H1 (cell line): ENCODE measurements at regions not wholly inside any gene's neighbourhood (a gene's known extent, or its start where the extent isn't known, plus 50 kb on each side); places are given as distances from the start of the nearest gene placed in this dataset.

Experiments
- CTCF ChIA-PET: fragments of 300-600 bp; sonication (Branson Sonifier 250); formaldehyde crosslinking; loops from one replicate; lab custom pipeline; 2021; ENCODE audit not compliant: partially characterized antibody; lab: Charles Lee
- POLR2A ChIA-PET: fragments of 300-600 bp; sonication (Branson Sonifier 250); formaldehyde crosslinking; loops from one replicate; lab custom pipeline; 2021; ENCODE audit warnings: inconsistent platforms; ENCODE audit not compliant: partially characterized antibody; lab: Charles Lee
- DNase-seq, 2 experiments: peaks; one replicate each; pipeline versions ENCODE4 v3.0.0 to v3.0.0-alpha.2; 2010 to 2022; ENCODE audit warnings: low spot score in 2 of 2, low read depth in 1 of 2, mixed read lengths in 1 of 2
- FAIRE-seq: peaks from 2 replicates; lab custom pipeline; 2011; peaks lifted over from hg19 to GRCh38; lab: Jason Lieb, UNC
- H2AFZ ChIP-seq: 2 replicates; pipeline ENCODE4 v1.8.1; 2012; ENCODE audit warnings: low read length, inconsistent platforms
- H2AK5ac ChIP-seq: 2 replicates; pipeline ENCODE4 v1.6.1; 2013; ENCODE audit warnings: low read depth, low read length
- H2BK120ac ChIP-seq: replicated peaks from 2 replicates; pipeline ENCODE3; 2013; ENCODE audit warnings: low read depth, low read length, inconsistent platforms
- H2BK12ac ChIP-seq: 2 replicates; pipeline ENCODE4 v1.6.1; 2013; ENCODE audit warnings: low read depth, low read length
- H2BK15ac ChIP-seq: 2 replicates; pipeline ENCODE4 v1.6.1; 2013; ENCODE audit warnings: low read length
- H2BK20ac ChIP-seq: 2 replicates; pipeline ENCODE4 v1.6.1; 2013; ENCODE audit warnings: low read length
- H2BK5ac ChIP-seq: 2 replicates; pipeline ENCODE4 v1.6.1; 2013; ENCODE audit warnings: low read depth, low read length
- H3K14ac ChIP-seq: 2 replicates; pipeline ENCODE4 v1.6.1; 2013; ENCODE audit warnings: inconsistent platforms; ENCODE audit not compliant: insufficient read length
- H3K18ac ChIP-seq: 2 replicates; pipeline ENCODE4 v1.6.1; 2013; ENCODE audit warnings: low read length; ENCODE audit errors: extremely low read depth
- H3K23ac ChIP-seq: 2 replicates; pipeline ENCODE4 v1.6.1; 2013; ENCODE audit warnings: inconsistent platforms; ENCODE audit not compliant: insufficient read length
- H3K23me2 ChIP-seq: 2 replicates; pipeline ENCODE4 v1.6.1; 2013; ENCODE audit warnings: low read depth, low read length
- H3K27ac ChIP-seq: 2 replicates; pipeline ENCODE4 v1.6.1; 2011; ENCODE audit warnings: low read depth, low read length, inconsistent platforms
- H3K27me3 ChIP-seq, 4 experiments: replicated peaks in 1 of 4; 1 replicate in 1 of 4; 2 replicates in 3 of 4; pipeline versions ENCODE4 v1.6.1 to v1.8.1; 2011 to 2013; ENCODE audit warnings: low read length in 3 of 4, mild to moderate bottlenecking in 3 of 4, inconsistent platforms in 2 of 4, mixed read lengths in 2 of 4, moderate library complexity in 1 of 4; ENCODE audit not compliant: control insufficient read depth in 3 of 4, insufficient read depth in 3 of 4; ENCODE audit errors: extremely low read depth in 1 of 4
- H3K36me3 ChIP-seq, 4 experiments: 2 replicates each; pipeline versions ENCODE4 v1.6.1 to v1.8.1; 2011 to 2013; ENCODE audit warnings: mild to moderate bottlenecking in 4 of 4, low read length in 3 of 4, moderate library complexity in 2 of 4, control low read depth in 1 of 4, inconsistent platforms in 1 of 4; ENCODE audit not compliant: insufficient read depth in 4 of 4, control insufficient read depth in 2 of 4
- H3K4ac ChIP-seq: replicated peaks from 2 replicates; pipeline ENCODE3; 2013; ENCODE audit warnings: low read length, low read depth, mixed read lengths, inconsistent platforms; ENCODE audit not compliant: insufficient read length
- H3K4me1 ChIP-seq, 4 experiments: replicated peaks in 1 of 4; 1 replicate in 1 of 4; 2 replicates in 3 of 4; pipeline versions ENCODE4 v1.6.1 to v1.8.1; 2011 to 2013; ENCODE audit warnings: low read length in 3 of 4, inconsistent platforms in 2 of 4, mixed read lengths in 1 of 4; ENCODE audit not compliant: insufficient read depth in 4 of 4, control insufficient read depth in 3 of 4
- H3K4me2 ChIP-seq, 2 experiments: 2 replicates each; pipeline versions ENCODE4 v1.6.1 to v1.8.1; 2011 to 2013; ENCODE audit warnings: low read depth in 2 of 2, low read length in 2 of 2, control low read depth in 1 of 2, inconsistent platforms in 1 of 2, mild to moderate bottlenecking in 1 of 2; ENCODE audit not compliant: insufficient read depth in 1 of 2
- H3K4me3 ChIP-seq, 4 experiments: fragments of 200-600, 300-600 bp in 1 of 4; sonication (generic), shearing (Covaris generic), sonication (Bioruptor Twin) in 1 of 4; 2 replicates each; pipeline versions ENCODE4 v1.5.1 to v1.8.1; 2011 to 2016; ENCODE audit warnings: low read length in 4 of 4, low read depth in 3 of 4, control low read depth in 2 of 4, inconsistent platforms in 2 of 4, mild to moderate bottlenecking in 2 of 4, mixed read lengths in 1 of 4, moderate library complexity in 1 of 4; ENCODE audit not compliant: insufficient read depth in 2 of 4; ENCODE audit errors: extremely low read depth in 1 of 4
- H3K56ac ChIP-seq: replicated peaks from 2 replicates; pipeline ENCODE3; 2013; ENCODE audit warnings: low read depth, mild to moderate bottlenecking, mixed read lengths, low read length, inconsistent platforms; ENCODE audit not compliant: insufficient read length
- H3K79me1 ChIP-seq: 2 replicates; pipeline ENCODE4 v1.6.1; 2013; ENCODE audit warnings: low read depth, low read length, control low read depth
- H3K79me2 ChIP-seq, 2 experiments: 2 replicates each; pipeline versions ENCODE4 v1.6.1 to v1.8.1; 2012 to 2013; ENCODE audit warnings: low read length in 2 of 2, mild to moderate bottlenecking in 2 of 2, inconsistent platforms in 1 of 2; ENCODE audit not compliant: insufficient read depth in 2 of 2, control insufficient read depth in 1 of 2
- H3K9ac ChIP-seq, 4 experiments: replicated peaks in 1 of 4; 1 replicate in 1 of 4; 2 replicates in 3 of 4; pipeline versions ENCODE4 v1.6.1 to v1.8.1; 2011 to 2013; ENCODE audit warnings: low read depth in 3 of 4, low read length in 3 of 4, control low read depth in 2 of 4, mild to moderate bottlenecking in 2 of 4, moderate library complexity in 2 of 4, inconsistent platforms in 1 of 4; ENCODE audit errors: extremely low read depth in 1 of 4
- H3K9me3 ChIP-seq, 2 experiments: 2 replicates each; pipeline versions ENCODE4 v1.6.1 to v1.8.1; 2012 to 2013; ENCODE audit warnings: mild to moderate bottlenecking in 2 of 2, moderate library complexity in 2 of 2, control low read depth in 1 of 2, inconsistent platforms in 1 of 2, low read depth in 1 of 2, low read length in 1 of 2, mixed read lengths in 1 of 2; ENCODE audit not compliant: insufficient read depth in 2 of 2
- H4K20me1 ChIP-seq, 2 experiments: replicated peaks in 1 of 2; 2 replicates each; pipeline versions ENCODE3 to v1.8.1; 2011 to 2013; ENCODE audit warnings: inconsistent platforms in 2 of 2, low read length in 2 of 2, mild to moderate bottlenecking in 1 of 2; ENCODE audit not compliant: insufficient read depth in 2 of 2, control insufficient read depth in 1 of 2
- H4K5ac ChIP-seq: 2 replicates; pipeline ENCODE4 v1.6.1; 2013; ENCODE audit warnings: low read length, low read depth, mixed read lengths, inconsistent platforms; ENCODE audit not compliant: insufficient read length
- H4K8ac ChIP-seq: 2 replicates; pipeline ENCODE4 v1.8.0; 2013; ENCODE audit warnings: mild to moderate bottlenecking, moderate library complexity, low read length, inconsistent platforms; ENCODE audit not compliant: insufficient read depth; ENCODE audit errors: extremely low read depth
- H4K91ac ChIP-seq: replicated peaks from 2 replicates; pipeline ENCODE3; 2013; ENCODE audit warnings: low read length, mixed read lengths, inconsistent platforms; ENCODE audit not compliant: insufficient read length
- CTBP2 ChIP-seq: IDR thresholded peaks from 2 replicates; pipeline ENCODE4 v1.7.0; 2011; ENCODE audit warnings: borderline replicate concordance, mild to moderate bottlenecking, moderate library complexity, mixed read lengths, low read length; ENCODE audit not compliant: insufficient read depth, insufficient read length
- KDM1A ChIP-seq: fragments of 200-600, 300-600 bp; sonication (generic); IDR thresholded peaks from 2 replicates; pipeline ENCODE4 v1.7.1; 2016; ENCODE audit warnings: mild to moderate bottlenecking, low read length, borderline replicate concordance
- RNF2 ChIP-seq: fragments of 200-900, 300-1000 bp; sonication (generic); IDR thresholded peaks from 2 replicates; pipeline ENCODE4 v1.7.1; 2016; ENCODE audit warnings: borderline replicate concordance, low read depth, mild to moderate bottlenecking, antibody characterized with exemption, low read length; ENCODE audit not compliant: poor library complexity, severe bottlenecking; ENCODE audit errors: missing control alignments
- WGBS, 2 experiments: shearing (Covaris generic) in 1 of 2; methylation state at CpG; one replicate each; pipeline versions ENCODE4 v1.1.6 to v1.1.7; 2013 to 2015; ENCODE audit warnings: low lambda C conversion rate in 2 of 2, mixed read lengths in 2 of 2, inconsistent platforms in 1 of 2, low coverage in 1 of 2, missing lambda C conversion rate in 1 of 2; ENCODE audit not compliant: insufficient replicate concordance in 2 of 2, insufficient coverage in 1 of 2, insufficient read length in 1 of 2; ENCODE audit errors: extremely low coverage in 1 of 2, missing lambda C conversion rate in 1 of 2; 5-methylcytosine and 5-hydroxymethylcytosine counted together
- TF ChIP-seq, protein P1 (sequence below): IDR thresholded peaks from 2 replicates; pipeline ENCODE4 v1.6.1; 2012; ENCODE audit warnings: low read length, inconsistent platforms

DNA sequence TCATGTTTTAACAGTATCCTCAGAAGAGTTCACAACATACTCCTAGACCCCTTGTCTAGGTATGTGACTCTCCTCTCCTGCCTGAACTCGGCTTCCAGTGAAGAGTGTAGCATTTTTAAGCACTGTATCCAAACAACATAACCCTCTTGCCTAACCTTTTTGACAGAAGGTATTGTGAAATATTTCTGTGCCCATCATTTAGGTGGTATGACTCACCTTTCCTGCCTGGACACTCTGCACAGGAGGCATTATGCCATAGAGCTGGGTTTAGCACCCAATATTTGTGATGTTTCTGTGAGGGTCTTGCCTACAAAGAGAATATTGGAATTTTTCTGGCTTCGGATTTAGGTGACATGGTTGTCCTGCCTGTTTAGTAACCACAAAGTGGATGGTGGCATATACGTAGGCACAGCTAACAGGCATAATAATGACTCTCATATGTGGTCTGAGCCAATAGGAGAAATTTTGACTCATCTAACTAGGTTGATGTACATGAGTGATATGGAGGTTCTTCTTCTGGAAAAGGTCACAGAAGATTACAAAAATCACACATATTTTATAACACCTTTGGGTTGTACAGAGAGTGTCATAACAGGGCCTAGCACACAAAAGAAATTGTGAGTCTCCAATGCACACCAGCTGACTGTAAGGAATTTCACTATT lies 1001.0 kb upstream of the TSPY4 start:
- FAIRE-seq (no peak), DNase-seq (no peak)
- CTCF ChIA-PET = no interaction called here
- TF ChIP-seq KDM1A = no peak
- TF ChIP-seq CTBP2 = no peak
- TF ChIP-seq, protein P1, sequence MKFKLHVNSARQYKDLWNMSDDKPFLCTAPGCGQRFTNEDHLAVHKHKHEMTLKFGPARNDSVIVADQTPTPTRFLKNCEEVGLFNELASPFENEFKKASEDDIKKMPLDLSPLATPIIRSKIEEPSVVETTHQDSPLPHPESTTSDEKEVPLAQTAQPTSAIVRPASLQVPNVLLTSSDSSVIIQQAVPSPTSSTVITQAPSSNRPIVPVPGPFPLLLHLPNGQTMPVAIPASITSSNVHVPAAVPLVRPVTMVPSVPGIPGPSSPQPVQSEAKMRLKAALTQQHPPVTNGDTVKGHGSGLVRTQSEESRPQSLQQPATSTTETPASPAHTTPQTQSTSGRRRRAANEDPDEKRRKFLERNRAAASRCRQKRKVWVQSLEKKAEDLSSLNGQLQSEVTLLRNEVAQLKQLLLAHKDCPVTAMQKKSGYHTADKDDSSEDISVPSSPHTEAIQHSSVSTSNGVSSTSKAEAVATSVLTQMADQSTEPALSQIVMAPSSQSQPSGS = no peak
- TF ChIP-seq RNF2 = no peak
- H3K4ac ChIP-seq = no peak overlapping the region
- no peak overlapping the region for H3K18ac ChIP-seq
- no peak overlapping the region for H2BK15ac ChIP-seq
- POLR2A ChIA-PET = no interaction called here
- H2BK5ac ChIP-seq = no peak overlapping the region
- no peaks in the 10 kb centered on the region for H3K23me2 ChIP-seq
- H3K79me1 ChIP-seq = no peaks in the 10 kb centered on the region
- no peak overlapping the region for H4K8ac ChIP-seq
- no peak overlapping the region for H3K27ac ChIP-seq
- no peak overlapping the region for H2BK20ac ChIP-seq
- no peaks in the 10 kb centered on the region for H3K27me3 ChIP-seq
- H4K20me1 ChIP-seq = no peaks in the 10 kb centered on the region
- no peak overlapping the region for H4K5ac ChIP-seq
- no peak overlapping the region for H3K56ac ChIP-seq
- H3K14ac ChIP-seq = no peak overlapping the region
- H2AK5ac ChIP-seq = no peak overlapping the region
- H3K23ac ChIP-seq = no peak overlapping the region
- H3K4me2 ChIP-seq = no peak overlapping the region
- H3K9ac ChIP-seq = no peak overlapping the region
- H3K9me3 ChIP-seq = peaks cover 17 to 65% of the 10 kb centered on the region in 2 experiments; a peak in 3 of 4 replicates
- H3K36me3 ChIP-seq = no peaks in the 10 kb centered on the region
- 25% methylated on average over 1 of the region's 3 CpGs; no CpG with 5 or more reads in 1 of the 2 experiments for WGBS, 2 experiments
- H2BK120ac ChIP-seq = no peak overlapping the region
- no peak overlapping the region for H2AFZ ChIP-seq
- no peak overlapping the region for H2BK12ac ChIP-seq
- no peak overlapping the region for H3K4me3 ChIP-seq
- no peak overlapping the region for H4K91ac ChIP-seq
- H3K4me1 ChIP-seq = no peaks in the 10 kb centered on the region
- H3K79me2 ChIP-seq = no peaks in the 10 kb centered on the region
